Type B pancreatic cell (in vitro differentiated cells): ENCODE measurements at regions not wholly inside any gene's neighbourhood (a gene's known extent, or its start where the extent isn't known, plus 50 kb on each side); places are given as distances from the start of the nearest gene placed in this dataset.

Experiments used
- DNase-seq: peaks from one replicate; pipeline ENCODE4 v3.0.0; 2021; ENCODE audit warnings: mixed read lengths; ENCODE audit not compliant: unreplicated experiment; ENCODE audit errors: extremely low spot score
- H3K27ac Mint-ChIP-seq: 2 replicates; pipeline ENCODE4 v1.8.0; 2021; ENCODE audit warnings: mild to moderate bottlenecking, mixed read lengths
- H3K27me3 Mint-ChIP-seq: 2 replicates; pipeline ENCODE4 v1.8.0; 2021; ENCODE audit warnings: mixed read lengths
- H3K36me3 Mint-ChIP-seq: 2 replicates; pipeline ENCODE4 v1.8.0; 2021; ENCODE audit warnings: mixed read lengths
- H3K4me1 Mint-ChIP-seq: one replicate; pipeline ENCODE4 v1.8.0; 2021; ENCODE audit warnings: mixed read lengths; ENCODE audit not compliant: unreplicated experiment
- H3K4me3 Mint-ChIP-seq: 2 replicates; pipeline ENCODE4 v1.8.0; 2021; ENCODE audit warnings: mild to moderate bottlenecking, mixed read lengths
- H3K9me3 Mint-ChIP-seq: 2 replicates; pipeline ENCODE4 v1.8.0; 2021; ENCODE audit warnings: mixed read lengths
- TF ChIP-seq, protein P1 (sequence below): fragments of 200-600 bp; sonication (generic); conservative IDR thresholded peaks from 2 replicates; pipeline ENCODE4 v1.5.0; 2021; ENCODE audit warnings: antibody characterized with exemption, mild to moderate bottlenecking

DNA sequence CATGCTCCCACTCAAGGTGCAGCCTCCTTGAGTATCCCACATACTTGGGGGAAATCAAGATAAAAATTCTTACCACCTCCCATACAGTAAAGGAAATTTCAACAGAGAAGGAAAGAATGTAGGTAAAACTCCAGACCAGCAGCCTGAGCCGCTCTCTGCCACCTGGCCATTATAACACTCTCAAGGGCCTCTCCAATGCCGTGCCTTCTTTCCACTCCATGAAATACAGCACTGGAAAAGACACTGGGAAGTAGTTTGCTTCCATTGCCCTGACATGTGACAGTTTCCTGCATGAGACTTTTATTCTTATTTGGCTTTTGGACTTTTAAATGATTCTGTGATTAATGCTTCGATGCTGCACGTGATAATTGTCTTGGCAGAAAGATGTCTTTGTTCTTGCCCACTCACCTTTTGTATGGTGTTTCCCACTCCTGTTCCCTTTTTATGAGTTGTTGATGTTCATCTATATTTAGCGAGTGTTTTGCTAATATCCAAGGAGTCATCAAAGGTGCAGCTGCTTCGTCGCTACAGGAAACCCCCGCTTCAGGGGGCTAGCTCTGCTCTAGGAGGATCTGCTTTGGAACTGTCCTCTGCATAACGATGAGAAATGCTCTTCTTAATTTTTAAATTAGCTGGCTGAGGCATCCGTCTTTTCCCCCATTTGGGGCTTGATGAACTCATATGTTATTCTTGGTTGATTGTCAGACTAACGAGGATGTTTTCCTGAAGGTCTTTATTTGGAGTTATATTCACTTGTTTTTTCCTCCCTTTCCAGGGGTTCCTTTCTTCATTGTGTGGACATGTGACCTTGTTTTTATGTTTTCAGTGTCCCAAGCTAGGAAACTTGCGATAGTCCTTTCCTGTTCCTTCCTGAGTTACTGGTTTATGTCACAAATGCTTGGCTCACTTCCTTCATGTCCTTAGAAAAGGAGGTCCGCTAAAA lies 179.4 kb downstream of the TXNL1 start:
- no peak overlapping the region for H3K4me3 Mint-ChIP-seq
- H3K9me3 Mint-ChIP-seq = peaks cover 5% of the 10 kb centered on the region
- H3K27me3 Mint-ChIP-seq = peaks cover 4% of the 10 kb centered on the region
- H3K4me1 Mint-ChIP-seq = peaks cover 7% of the 10 kb centered on the region
- no peak overlapping the region for H3K27ac Mint-ChIP-seq
- TF ChIP-seq, protein P1, sequence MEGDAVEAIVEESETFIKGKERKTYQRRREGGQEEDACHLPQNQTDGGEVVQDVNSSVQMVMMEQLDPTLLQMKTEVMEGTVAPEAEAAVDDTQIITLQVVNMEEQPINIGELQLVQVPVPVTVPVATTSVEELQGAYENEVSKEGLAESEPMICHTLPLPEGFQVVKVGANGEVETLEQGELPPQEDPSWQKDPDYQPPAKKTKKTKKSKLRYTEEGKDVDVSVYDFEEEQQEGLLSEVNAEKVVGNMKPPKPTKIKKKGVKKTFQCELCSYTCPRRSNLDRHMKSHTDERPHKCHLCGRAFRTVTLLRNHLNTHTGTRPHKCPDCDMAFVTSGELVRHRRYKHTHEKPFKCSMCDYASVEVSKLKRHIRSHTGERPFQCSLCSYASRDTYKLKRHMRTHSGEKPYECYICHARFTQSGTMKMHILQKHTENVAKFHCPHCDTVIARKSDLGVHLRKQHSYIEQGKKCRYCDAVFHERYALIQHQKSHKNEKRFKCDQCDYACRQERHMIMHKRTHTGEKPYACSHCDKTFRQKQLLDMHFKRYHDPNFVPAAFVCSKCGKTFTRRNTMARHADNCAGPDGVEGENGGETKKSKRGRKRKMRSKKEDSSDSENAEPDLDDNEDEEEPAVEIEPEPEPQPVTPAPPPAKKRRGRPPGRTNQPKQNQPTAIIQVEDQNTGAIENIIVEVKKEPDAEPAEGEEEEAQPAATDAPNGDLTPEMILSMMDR = no peak
- H3K36me3 Mint-ChIP-seq = no peaks in the 10 kb centered on the region
- no peak for DNase-seq

DNA sequence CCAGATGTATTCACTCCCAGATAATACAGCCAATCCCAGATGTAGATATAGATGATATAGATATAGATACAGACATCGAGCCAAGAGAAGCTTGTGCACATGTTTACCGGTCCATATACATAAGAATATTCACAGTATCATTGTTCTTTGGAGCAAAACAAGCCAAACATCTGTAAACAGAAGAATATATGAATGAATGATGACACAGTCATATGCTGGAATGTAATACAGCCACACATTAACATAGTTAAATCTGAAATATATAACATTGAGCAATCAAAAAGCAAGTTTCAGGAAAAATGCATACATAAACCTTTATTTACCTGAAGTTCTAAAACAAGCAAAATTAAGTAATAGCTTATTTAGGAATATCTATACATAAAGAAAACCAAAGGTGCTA lies 182.5 kb downstream of the TXNL1 start:
- TF ChIP-seq, protein P1 = no peak
- Mint-ChIP-seq H3K4me1 (peaks cover 7% of the 10 kb centered on the region), H3K36me3 (no peaks in the 10 kb centered on the region), H3K4me3 (no peak overlapping the region), H3K9me3 (no peaks in the 10 kb centered on the region), H3K27me3 (peaks cover 4% of the 10 kb centered on the region), H3K27ac (no peak overlapping the region)
- DNase-seq = no peak

DNA sequence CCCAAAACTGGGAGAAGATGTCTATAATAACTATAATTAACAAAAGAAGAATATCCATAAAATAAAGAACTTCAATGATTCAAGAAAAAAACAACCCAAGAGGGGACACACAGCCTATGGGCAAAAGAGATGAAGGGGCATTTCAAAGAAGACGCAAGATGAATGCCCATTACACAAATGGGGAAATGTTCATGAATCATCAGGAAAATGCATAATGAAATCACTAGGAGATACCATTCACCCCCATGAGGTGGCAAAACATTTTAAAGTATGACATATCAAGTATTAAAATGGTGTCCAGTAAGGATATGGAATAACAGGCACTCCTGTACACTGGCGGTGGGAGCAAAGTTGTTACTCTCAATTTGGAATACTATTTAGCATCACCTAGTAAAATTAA lies 183.3 kb downstream of the TXNL1 start:
- Mint-ChIP-seq H3K9me3 (no peaks in the 10 kb centered on the region), H3K4me3 (no peak overlapping the region), H3K4me1 (peaks cover 7% of the 10 kb centered on the region), H3K27me3 (peaks cover 4% of the 10 kb centered on the region), H3K27ac (no peak overlapping the region), H3K36me3 (no peaks in the 10 kb centered on the region)
- no peak for DNase-seq
- TF ChIP-seq, protein P1 = no peak

DNA sequence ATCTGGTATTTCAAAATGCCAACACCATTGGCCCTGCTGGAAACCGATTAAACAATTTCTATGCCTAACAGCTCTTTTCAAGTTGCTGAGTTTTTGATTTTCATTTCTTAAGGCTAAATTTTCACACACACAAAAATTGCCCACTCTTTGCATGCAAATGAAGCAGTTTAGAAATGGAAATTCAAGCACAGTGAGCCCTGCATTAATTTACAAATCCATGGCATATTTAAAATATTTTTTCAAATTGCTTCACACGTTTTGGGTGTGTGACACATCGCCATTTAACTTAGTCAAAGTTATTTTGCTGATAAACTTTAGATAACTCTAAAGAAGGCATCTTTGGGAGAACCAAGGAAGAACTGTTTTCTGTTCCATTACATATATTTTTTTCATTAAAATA lies 184.8 kb downstream of the TXNL1 start:
- TF ChIP-seq, protein P1 = no peak
- Mint-ChIP-seq H3K4me3 (no peak overlapping the region), H3K9me3 (no peaks in the 10 kb centered on the region), H3K4me1 (no peaks in the 10 kb centered on the region), H3K27ac (no peak overlapping the region), H3K27me3 (peaks cover 8% of the 10 kb centered on the region), H3K36me3 (no peaks in the 10 kb centered on the region)
- no peak for DNase-seq

DNA sequence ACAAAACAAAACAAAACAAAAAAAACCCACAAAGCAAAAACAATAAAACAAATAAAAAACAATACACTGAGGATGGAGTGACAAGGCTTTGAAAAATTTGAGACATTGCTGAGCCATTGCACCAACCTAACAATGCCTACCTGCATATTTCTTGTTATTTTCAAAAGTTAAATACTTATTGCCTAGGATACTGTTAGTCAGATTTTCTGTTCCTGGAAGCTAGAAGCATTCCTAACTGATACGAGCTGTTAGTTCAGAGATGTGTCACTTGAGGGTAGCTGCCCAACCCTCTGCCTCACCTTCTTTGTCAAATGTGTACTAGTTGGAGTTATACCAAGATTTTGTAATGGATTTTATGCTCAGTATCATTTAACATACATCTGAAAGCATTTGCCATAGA lies 187.2 kb downstream of the TXNL1 start:
- Mint-ChIP-seq H3K27ac (no peak overlapping the region), H3K27me3 (peaks cover 14% of the 10 kb centered on the region), H3K4me1 (no peaks in the 10 kb centered on the region), H3K9me3 (no peaks in the 10 kb centered on the region), H3K36me3 (no peaks in the 10 kb centered on the region), H3K4me3 (no peak overlapping the region)
- TF ChIP-seq, protein P1 = no peak
- DNase-seq = no peak
